GM21529 (cell line): ENCODE measurements at regions not wholly inside any gene's neighbourhood (a gene's known extent, or its start where the extent isn't known, plus 50 kb on each side); places are given as distances from the start of the nearest gene placed in this dataset.

ENCODE experiments used
- ATAC-seq: cut with Tn5 transposase; IDR thresholded peaks from one replicate; pipeline ENCODE4 v1.9.1; 2021; ENCODE audit not compliant: unreplicated experiment

GRCh38 chr5:90201923-90202322 lies 207.6 kb downstream of the CETN3 start:
- no peak for ATAC-seq

DNA sequence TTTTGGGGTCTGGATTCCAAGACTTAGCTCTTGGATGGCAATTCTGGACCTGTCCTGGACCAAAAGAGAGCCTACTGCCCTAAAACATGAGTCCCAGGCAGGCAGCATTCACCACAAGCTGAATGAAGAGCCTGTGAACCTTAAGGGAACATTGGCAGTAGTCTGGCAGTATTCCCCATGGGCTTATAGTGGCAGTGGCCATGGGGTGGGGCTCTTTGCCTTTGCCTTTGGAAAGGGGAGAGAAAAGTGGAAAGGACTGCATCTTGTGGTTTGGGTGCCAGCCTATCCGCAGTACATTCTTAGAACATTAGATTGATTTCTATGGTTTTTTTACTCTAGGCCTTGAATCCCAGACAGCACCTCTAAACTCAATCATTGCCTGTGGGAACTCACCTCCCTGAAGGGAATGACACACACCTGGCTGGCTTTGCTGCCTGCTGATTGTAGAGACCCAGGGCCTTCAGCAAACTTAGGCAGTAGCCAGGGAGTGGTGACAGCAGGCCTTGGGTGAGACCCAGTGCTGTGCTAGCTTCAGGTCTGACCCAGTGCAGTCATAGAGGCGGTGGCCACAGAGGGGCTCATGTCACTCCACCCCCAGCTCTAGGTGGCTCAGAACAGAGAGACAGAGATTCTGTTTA lies 216.3 kb downstream of the CETN3 start:
- ATAC-seq: no peak

GRCh38 chr5:90191352-90192045 lies 218.1 kb downstream of the CETN3 start:
- ATAC-seq: no peak

DNA sequence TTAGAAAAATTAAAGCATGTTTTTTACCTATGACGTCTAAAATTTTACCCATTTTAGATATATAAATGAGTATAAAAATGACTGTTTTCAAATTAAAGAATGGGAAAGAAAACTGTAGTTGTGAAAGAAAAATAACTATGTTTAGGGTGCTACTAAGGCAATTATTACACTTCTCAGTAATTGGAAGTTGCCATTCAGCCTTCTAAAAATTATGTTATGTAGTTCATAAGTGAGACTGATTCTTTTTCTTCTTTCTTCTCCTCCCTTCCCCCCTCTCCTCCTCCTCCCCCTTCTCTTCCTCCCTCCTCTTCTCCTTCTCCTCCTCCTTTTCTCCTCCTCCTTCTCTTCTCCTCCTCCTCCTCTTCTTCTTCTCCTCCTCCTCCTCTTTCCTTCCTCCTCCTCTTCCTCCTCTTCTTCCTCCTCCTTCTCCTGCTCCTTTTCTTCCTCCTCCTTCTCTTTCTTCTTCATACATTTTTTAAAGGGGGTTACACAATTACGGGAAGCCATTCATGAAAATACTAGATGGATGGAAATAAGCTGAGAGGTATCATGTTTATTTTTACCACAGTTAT lies 223.6 kb downstream of the CETN3 start:
- no peak for ATAC-seq

DNA sequence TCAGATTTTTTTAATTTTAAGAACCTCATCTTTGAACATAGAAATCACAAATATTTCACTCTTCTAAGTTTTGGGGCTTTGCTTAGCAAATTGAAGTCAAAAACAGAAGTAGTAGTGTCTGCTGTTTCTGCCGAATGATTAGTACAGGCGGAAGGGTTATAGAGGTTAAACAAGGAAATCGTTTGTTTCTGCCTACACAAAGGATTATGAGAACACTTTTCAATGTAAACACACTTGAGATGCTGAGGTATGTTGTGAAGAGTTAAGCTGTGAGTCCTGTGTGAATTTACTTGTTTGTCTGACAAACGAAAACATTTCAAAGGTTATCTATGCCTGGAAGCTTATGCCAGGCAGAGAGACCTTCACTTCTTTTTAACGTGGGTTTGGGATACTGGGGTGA lies 224.8 kb downstream of the CETN3 start:
- no peak for ATAC-seq

DNA sequence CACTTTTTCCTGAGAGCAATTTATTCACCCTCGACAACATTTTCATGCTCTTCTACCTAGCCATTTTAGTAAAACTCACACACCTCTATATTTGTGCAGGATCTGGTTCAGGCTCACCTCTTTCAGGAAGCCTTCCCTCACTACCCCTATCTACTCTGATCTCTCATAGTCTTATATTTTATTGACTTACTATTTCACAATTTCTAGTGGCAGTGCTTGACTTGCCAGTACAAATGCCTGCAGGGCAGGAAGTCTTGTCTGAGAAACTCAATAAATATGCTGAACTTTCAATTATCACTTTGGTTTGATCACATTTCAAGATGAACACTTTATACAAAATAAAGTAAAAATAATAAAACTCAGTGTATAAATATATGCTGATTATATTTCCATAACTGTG lies 226.8 kb downstream of the CETN3 start:
- ATAC-seq: no peak

DNA sequence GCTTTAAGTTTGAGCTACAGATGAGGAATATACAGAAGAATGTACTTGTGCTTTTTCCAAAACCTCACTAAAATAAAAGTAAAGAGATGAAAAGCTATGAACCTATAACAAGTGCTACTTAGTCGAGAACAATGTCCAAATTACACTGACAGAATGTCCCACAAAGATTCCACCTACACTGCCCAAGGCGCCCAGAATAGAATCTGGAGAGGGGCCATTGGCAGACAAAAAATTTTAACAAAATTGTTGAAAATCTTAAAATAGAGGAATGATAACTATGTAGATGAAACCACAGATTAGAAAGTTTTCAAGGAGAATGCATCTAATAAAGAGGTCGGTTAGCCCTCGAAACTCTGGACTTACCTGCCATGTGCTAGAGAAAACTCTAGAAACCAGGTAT lies 235.3 kb downstream of the CETN3 start:
- ATAC-seq: no peak

DNA sequence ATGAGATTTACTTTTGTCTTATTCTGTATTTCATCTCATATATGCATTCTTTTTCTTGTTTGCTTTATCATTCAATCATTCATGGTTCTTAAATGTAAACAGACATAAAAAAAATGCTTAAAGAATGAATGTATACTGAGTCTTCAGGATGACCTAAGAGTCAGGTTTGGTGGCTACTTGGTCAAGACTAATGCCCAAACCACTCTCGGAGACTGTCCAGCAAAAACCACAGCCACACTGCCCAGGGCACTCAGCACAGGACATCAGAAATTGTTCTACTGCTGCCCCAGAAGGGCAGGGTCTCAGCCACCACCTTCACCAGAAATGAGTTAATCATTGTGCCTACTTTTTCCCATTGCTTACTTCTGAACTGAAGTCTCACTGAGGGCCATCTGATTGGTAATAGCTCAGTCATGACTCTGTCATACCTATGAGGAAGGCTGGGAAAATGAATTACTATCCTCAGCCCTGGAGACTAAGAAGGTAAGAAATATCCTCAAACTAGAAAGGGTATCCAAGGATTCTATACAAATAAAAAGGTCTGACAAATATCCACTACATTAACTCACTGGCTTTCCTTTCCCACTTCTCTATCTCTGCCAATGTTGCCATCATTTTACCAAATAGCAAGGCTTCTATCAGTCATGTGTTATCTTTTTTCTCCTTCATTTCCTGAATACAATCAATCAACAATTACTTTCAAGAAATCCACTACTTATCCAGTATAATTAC lies 236.1 kb downstream of the CETN3 start:
- no peak for ATAC-seq

GRCh38 chr5:90171466-90171865 lies 238.1 kb downstream of the CETN3 start:
- no peak for ATAC-seq

DNA sequence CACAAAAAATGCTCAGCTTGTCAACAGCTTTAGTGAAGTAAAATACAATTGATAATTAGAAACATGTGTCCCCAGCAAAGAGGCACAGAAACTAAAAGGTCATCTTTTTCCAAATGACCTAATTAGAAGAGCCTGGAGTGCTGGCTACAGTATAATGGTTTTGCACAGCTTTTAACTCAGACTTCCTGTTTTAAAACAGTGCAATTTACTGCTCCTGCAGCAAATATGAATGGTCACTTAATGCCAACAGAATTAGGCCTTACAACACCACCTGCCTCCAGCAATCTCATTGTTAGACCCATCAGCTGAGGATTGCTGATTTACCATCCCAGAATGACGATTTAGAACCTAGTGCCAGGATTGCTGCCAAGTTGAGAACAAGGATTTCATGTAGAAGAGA lies 239.3 kb downstream of the CETN3 start:
- no peak for ATAC-seq

- ATAC-seq: no peak
These were observed 240.5 kb downstream of the CETN3 start for GRCh38 chr5:90169078-90169477.

DNA sequence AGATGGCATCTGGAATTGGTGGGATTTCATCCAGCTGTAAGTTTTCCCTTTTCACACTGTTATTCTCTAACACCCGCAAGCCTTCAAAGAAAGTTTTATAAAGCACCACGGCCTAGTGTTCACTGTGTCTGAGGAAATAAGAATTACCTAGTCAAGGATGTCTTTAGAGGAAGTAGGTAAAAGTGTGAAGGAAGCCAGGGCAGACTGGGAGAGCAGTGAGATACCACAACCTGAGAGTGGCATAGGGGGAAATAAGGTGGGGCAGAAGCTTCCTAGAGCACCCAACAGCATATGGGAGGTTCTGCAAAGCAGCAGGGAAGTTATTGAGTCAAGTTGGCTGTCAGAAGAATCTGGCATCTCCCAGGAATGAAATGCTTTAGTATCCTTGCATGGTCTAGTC lies 241.2 kb downstream of the CETN3 start:
- no peak for ATAC-seq

- no peak for ATAC-seq
These were observed 242.7 kb downstream of the CETN3 start for GRCh38 chr5:90166816-90167215.

DNA sequence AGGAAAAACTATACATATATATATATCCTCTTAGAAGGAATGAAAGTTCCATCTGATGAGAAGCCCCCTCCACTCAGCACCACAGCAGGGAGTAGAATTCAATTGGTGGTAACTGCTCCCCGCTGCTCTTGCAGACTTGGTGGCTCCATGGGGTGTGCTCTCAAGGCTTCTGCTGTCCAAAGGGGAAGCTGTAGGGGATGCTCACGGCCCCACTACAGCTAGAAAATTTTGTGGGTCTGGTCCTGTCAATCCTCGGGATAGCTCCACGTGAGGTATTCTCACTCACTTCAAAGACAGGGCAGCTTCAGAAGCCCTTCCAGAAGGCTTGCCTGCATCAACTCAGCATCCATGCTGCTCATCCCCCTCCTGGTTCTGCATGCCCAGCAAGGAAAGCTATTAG lies 247.2 kb downstream of the CETN3 start:
- no peak for ATAC-seq

DNA sequence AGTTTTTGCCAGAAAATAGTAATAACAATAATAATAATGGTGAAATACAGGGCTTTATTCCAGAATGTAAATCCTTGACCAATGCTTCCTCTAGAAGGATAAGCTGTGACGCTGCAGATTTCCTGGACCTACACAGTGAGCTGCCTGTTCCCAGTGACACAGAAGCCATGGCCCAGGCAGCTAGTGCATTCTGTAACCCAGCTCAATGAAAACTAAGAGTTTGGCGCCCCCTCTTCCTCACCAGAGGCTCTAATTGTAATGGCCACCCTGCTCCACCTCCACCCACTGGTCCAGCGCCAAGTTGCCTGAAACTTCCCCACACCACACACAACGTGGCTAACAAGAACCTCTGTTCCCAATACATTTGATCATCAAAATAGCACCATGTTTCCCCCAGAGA lies 248.1 kb downstream of the CETN3 start:
- peak; percentile 74 for ATAC-seq

- ATAC-seq: no peak
These were observed 251.4 kb downstream of the CETN3 start for GRCh38 chr5:90158131-90158530.

- no peak for ATAC-seq
These were observed 256.5 kb downstream of the CETN3 start for GRCh38 chr5:90153031-90153430.

GRCh38 chr5:90144625-90145327 lies 264.8 kb downstream of the CETN3 start:
- no peak for ATAC-seq

DNA sequence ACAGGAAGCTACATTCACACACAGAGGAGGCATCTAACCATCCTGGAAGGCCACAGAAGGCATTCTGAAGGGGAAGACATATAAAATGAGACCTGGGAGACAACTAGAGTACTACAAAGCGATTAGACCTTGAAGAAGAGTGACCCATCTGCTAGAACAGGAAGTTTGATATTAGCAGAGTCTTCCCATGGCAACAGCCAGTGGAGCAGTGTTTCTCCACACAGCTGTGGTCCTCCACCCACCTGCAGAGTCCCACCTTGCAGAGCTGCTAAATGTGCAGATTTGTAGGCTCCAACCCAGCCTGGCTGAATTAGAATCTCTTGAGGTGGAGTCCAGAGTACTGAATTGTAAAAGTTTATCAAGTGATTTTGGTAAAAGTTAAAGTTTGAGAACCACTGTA lies 267.0 kb downstream of the CETN3 start:
- no peak for ATAC-seq

- ATAC-seq: no peak
These were observed 267.6 kb downstream of the CETN3 start for GRCh38 chr5:90141984-90142383.

- ATAC-seq: no peak
These were observed 272.5 kb downstream of the CETN3 start for GRCh38 chr5:90136952-90137528.
